ENCODE measurements at regions not wholly inside any gene's neighbourhood (a gene's known extent, or its start where the extent isn't known, plus 50 kb on each side); places are given as distances from the start of the nearest gene placed in this dataset.

DNA sequence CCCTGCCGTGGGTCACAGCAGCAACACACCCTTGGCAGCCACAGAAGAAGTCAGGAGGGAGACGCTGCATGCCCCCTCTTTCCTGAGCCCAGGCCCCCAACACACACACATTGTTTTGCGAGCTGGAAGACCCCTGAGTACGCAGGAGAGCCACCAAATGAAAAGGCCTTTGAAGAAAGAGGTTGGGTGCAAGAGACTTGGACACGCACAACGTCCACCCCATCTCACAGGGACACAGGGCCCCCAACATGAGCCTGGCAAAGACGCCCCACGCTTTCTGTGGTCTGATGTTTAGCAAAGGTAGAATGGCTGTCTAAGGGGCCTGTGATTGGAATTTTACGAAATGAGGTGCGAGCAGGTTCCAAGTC lies 185.0 kb downstream of the TTLL2 start:
- Histone ChIP-seq H3K36me3 (replicated peaks in 1 of 2; ENCODE audit: control insufficient read depth in 1 of 2, insufficient read depth in 2 of 2, low read length in 2 of 2) (no peaks in the 10 kb centered on the region), H3K4me1 (ENCODE audit: control insufficient read depth in 1 of 2, insufficient read depth in 2 of 2, low read length in 2 of 2) (no peaks in the 10 kb centered on the region), H4K20me1 (ENCODE audit: insufficient read depth, low read length) (no peaks in the 10 kb centered on the region), H3K4me3 (replicated peaks in 1 of 3; ENCODE audit: low read depth in 2 of 3, low read length in 3 of 3) (no peak overlapping the region), H2AFZ (ENCODE audit: insufficient read depth, low read depth, low read length, poor library complexity, severe bottlenecking) (no peak overlapping the region), H3K9me3 (replicated peaks in 1 of 2; ENCODE audit: control insufficient read depth in 1 of 2, insufficient read depth in 1 of 2, low read length in 2 of 2) (no peaks in the 10 kb centered on the region), H3K79me2 (ENCODE audit: insufficient read depth, low read length) (no peaks in the 10 kb centered on the region), H3K27me3 (ENCODE audit: control insufficient read depth in 2 of 2, insufficient read depth in 2 of 2, low read length in 2 of 2) (no peaks in the 10 kb centered on the region), H3K9ac (ENCODE audit: insufficient read depth, low read length, poor library complexity, severe bottlenecking) (no peak overlapping the region), H3K27ac (ENCODE audit: low read depth in 1 of 2, low read length in 2 of 2) (no peak overlapping the region), H3K4me2 (replicated peaks; ENCODE audit: extremely low read depth, low read length, poor library complexity, severe bottlenecking) (no peak overlapping the region)
- DNase-seq: no peak
- H3K27ac Mint-ChIP-seq: peak overlapping the region in 1 of 7 donors; percentile 18
- no peaks in the 10 kb centered on the region for H3K36me3 Mint-ChIP-seq
- no peaks in the 10 kb centered on the region for H3K9me3 Mint-ChIP-seq
- H3K4me3 Mint-ChIP-seq: no peak overlapping the region
- 84% methylated on average over 6 of the region's 10 CpGs for whole genome bisulfite sequencing (ENCODE audit: insufficient coverage)
- TF ChIP-seq, protein P1, sequence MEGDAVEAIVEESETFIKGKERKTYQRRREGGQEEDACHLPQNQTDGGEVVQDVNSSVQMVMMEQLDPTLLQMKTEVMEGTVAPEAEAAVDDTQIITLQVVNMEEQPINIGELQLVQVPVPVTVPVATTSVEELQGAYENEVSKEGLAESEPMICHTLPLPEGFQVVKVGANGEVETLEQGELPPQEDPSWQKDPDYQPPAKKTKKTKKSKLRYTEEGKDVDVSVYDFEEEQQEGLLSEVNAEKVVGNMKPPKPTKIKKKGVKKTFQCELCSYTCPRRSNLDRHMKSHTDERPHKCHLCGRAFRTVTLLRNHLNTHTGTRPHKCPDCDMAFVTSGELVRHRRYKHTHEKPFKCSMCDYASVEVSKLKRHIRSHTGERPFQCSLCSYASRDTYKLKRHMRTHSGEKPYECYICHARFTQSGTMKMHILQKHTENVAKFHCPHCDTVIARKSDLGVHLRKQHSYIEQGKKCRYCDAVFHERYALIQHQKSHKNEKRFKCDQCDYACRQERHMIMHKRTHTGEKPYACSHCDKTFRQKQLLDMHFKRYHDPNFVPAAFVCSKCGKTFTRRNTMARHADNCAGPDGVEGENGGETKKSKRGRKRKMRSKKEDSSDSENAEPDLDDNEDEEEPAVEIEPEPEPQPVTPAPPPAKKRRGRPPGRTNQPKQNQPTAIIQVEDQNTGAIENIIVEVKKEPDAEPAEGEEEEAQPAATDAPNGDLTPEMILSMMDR (IDR thresholded peaks at IDR 0.05): no peak
- peaks cover 0 to 4% (median 2%) of the 10 kb centered on the region in 3 donors for H3K27me3 Mint-ChIP-seq (ENCODE audit: low read depth in 3 of 3)
- intact Hi-C loops (cut with micrococcal nuclease): no loop called here
- H3K4me1 Mint-ChIP-seq: no peaks in the 10 kb centered on the region

DNA sequence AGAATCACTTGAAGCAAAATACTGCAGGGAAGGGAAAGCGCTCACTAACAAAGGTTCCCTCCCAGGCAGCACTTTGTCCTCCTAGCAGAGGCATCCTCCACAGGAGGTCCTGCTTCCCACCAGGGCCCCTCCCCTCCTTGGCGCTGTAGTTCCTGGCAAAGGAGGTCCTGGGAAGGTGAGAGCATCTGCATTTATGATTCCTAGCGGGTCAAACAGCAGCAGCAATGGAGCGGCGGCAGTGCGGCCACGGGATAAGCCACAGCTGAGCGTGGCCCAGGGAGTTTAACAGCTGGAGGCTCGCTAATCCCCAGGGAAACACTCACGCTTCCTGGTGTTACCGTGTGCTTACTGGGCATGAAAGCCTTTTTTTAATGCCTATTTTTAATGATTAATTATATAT lies 185.8 kb downstream of the TTLL2 start:
- H3K36me3 ChIP-seq (replicated peaks in 1 of 2; ENCODE audit: control insufficient read depth in 1 of 2, insufficient read depth in 2 of 2, low read length in 2 of 2): no peaks in the 10 kb centered on the region
- no peaks in the 10 kb centered on the region for H3K79me2 ChIP-seq (ENCODE audit: insufficient read depth, low read length)
- no peak overlapping the region for H2AFZ ChIP-seq (ENCODE audit: insufficient read depth, low read depth, low read length, poor library complexity, severe bottlenecking)
- H3K4me2 ChIP-seq (replicated peaks; ENCODE audit: extremely low read depth, low read length, poor library complexity, severe bottlenecking): no peak overlapping the region
- no peak overlapping the region for H3K27ac ChIP-seq (ENCODE audit: low read depth in 1 of 2, low read length in 2 of 2)
- TF ChIP-seq, protein P1 (IDR thresholded peaks at IDR 0.05): no peak
- DNase-seq: no peak
- Mint-ChIP-seq H3K27me3 (ENCODE audit: low read depth in 3 of 3) (peaks cover 0 to 4% (median 2%) of the 10 kb centered on the region in 3 donors), H3K27ac (no peak overlapping the region), H3K4me1 (no peaks in the 10 kb centered on the region), H3K4me3 (no peak overlapping the region), H3K36me3 (no peaks in the 10 kb centered on the region), H3K9me3 (peaks cover 0 to 1% (median 0%) of the 10 kb centered on the region in 7 donors)
- WGBS (ENCODE audit: insufficient coverage): 100% methylated on average over 3 of the region's 11 CpGs
- no peak overlapping the region for H3K9ac ChIP-seq (ENCODE audit: insufficient read depth, low read length, poor library complexity, severe bottlenecking)
- H4K20me1 ChIP-seq (ENCODE audit: insufficient read depth, low read length): no peaks in the 10 kb centered on the region
- intact Hi-C loops (cut with micrococcal nuclease): no loop called here
- no peak overlapping the region for H3K4me3 ChIP-seq (replicated peaks in 1 of 3; ENCODE audit: low read depth in 2 of 3, low read length in 3 of 3)
- H3K9me3 ChIP-seq (replicated peaks in 1 of 2; ENCODE audit: control insufficient read depth in 1 of 2, insufficient read depth in 1 of 2, low read length in 2 of 2): no peaks in the 10 kb centered on the region
- no peaks in the 10 kb centered on the region for H3K27me3 ChIP-seq (ENCODE audit: control insufficient read depth in 2 of 2, insufficient read depth in 2 of 2, low read length in 2 of 2)
- no peaks in the 10 kb centered on the region for H3K4me1 ChIP-seq (ENCODE audit: control insufficient read depth in 1 of 2, insufficient read depth in 2 of 2, low read length in 2 of 2)

Measured in CD14-positive monocyte (primary cell).